IPS-NIHi7 (cell line): ENCODE measurements at regions not wholly inside any gene's neighbourhood (a gene's known extent, or its start where the extent isn't known, plus 50 kb on each side); places are given as distances from the start of the nearest gene placed in this dataset.
"Not testable (repeated sequence)": the region's sequence is repeated elsewhere in the genome, so short reads cannot be mapped to it uniquely, and the experiment has no call there.

Source experiments
- DNase-seq: peaks from one replicate; pipeline ENCODE4 v3.0.0; 2012; ENCODE audit warnings: mixed read lengths; ENCODE audit errors: extremely low spot score

DNA sequence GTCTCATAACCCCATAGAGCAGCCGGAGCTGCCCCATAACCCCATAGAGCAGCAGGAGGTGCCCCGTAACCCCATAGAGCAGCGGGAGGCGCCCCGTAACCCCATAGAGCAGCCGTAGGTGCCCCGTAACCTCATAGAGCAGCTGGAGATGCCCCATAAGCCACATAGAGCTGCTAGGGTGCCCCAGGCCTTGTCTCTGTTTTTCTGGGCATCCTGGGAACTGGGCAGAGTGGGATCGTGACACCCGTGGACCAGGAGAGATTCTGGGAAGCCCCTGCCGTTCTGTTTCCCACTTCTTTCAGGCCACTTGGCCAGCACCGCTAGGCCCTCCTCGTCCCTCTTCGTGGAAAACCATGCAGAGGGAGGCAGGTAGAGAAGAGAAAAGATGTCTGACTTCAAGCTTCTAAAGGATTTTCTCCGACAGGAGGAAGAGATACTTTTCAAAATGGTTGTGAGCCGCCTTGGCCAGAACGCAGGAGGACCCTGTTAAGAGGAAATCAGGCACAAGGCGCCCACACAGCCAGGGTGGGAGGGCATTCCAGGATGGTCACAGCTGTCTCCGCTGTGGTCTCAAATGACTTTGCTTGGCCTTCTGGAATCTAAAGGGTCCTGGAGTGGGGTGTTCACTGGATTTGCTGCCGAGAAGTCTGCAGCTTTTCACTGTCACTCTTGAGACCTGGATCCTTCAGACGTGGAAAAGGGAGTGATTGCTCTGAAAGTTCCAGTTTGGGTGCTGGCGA lies 171.8 kb downstream of the NPIPB11 start:
- not testable (repeated sequence) for DNase-seq

DNA sequence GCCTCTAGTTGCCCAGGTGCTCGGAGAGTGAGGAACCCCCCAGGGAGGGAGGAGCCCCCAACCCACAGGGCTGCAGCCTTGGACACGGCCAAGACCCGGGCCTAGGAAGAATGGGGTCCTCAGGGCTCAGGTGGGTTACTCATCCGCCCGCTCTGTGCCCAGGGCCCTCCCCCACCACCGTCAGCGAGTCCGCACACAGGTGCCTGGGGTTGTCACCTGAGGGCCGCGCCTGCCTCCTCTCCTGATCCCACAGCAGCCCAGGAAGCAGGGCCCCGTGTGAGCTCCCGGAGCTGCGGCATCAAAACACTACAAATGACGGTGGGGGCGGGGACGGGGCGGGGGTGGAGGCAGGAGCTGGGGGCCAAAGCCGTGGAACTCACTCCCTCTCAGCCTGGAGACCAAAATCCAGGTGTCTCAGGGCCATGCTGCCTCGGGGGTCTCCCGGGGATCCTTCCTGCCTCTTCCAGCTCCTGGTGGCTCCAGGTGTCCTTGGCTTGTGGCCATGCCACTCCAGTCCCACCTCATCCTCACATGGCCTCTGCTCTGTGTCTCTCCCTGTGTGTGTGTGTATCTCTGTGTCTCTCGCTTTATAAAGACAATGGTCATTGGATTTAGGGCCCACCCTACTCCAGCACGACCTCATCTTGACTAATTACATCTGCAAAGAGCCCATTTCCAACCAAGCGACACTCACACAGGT lies 172.7 kb downstream of the NPIPB11 start:
- not testable (repeated sequence) for DNase-seq

GRCh38 chr16:29232811-29233704 lies 173.5 kb downstream of the NPIPB11 start:
- no peak for DNase-seq

GRCh38 chr16:29232160-29232705 lies 174.3 kb downstream of the NPIPB11 start:
- DNase-seq: not testable (repeated sequence)

- no peak for DNase-seq
These were observed 175.3 kb downstream of the NPIPB11 start for GRCh38 chr16:29231244-29231643.

- peak; percentile 44 for DNase-seq
These were observed 175.8 kb downstream of the NPIPB11 start for GRCh38 chr16:29230671-29231096.

- DNase-seq: not testable (repeated sequence)
These were observed 176.4 kb downstream of the NPIPB11 start for GRCh38 chr16:29230006-29230668.

- not testable (repeated sequence) for DNase-seq
These were observed 176.9 kb downstream of the NPIPB11 start for GRCh38 chr16:29229616-29230005.

DNA sequence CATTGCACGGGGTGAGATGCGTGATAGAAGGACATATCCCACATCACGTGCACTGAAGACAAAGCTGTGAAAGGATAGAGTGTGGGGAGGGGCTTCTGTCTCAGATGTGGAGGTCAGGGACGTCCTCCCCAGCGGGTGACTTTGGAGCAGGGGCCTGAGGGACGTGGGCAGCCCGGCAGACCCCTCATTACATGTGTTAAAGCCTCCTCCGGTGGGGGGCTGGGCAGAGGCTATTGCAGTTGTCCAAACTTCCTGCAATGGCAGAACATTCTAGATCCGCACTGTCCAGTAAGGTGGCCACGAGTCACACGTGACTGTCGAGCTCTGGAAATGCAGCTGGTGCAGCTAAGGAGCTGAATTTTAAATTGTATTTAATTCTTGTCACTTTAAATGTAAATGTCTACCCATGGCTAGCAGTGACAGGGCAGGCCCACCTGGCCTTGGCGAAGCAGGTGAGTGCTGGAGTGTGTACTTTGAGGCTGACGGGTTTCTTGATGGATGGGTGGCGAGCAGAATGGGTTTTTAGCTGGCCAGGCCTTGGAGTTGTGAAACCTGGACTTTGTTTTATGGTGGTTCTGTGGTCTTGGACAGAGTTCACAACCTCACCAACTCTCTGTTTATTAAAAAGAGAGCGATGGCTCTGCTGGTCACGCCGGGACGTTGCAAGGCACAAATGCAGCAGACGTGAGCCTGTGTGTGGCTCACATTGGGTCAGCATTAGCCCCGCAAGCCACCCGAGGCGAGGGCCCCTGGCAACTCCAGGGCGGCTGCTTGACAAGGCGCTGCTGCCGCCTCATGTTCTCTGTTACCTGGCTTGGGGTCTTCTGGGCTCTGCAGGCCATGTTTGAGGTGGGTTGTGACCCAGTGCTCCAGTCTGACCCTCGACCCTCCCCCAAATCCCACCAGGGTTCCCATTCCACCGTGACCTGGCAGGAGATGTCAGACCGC lies 177.6 kb downstream of the NPIPB11 start:
- not testable (repeated sequence) for DNase-seq

DNA sequence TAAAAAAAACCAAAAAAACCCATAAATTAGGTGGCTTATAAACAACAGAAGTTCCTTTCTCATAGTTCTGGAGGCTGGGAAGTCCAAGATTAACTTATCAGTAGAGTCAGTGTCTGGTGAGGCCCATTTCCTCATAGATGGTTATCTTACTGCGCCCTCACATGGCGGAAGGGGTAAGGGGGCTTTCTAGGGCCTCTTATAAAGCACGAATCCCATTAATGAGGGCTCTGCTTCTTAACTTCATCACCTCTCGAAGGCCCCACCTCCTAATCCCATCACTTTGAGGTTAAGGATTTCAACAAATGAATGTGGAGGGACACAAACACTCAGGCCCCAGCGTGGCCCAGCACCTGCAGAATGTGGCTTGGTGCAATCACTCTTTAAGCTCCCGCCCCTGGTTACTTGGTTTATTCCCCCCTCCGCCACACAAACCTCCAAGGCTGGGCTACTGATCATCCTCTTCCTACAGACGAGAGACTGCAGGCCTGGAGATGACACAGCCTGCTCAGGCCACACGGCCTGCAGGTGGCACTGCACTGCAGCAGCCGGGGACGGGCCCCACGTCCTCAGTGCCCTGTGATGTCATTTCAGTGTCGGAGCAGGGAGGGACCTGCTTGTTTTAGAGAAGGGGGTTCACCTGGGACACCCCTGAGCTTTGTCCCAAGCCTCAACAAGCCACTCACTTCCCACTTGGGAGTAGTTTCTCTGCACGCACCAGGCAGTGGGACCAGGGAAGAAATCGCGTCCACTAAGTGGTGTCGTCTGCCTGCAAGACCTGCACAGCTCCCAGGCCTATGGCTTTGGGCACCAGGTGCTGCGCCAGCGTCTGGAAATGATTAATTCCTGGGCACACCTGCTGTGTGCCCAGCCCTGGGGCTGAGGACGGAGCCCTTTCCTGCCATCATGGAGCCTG lies 178.5 kb downstream of the NPIPB11 start:
- not testable (repeated sequence) for DNase-seq

DNA sequence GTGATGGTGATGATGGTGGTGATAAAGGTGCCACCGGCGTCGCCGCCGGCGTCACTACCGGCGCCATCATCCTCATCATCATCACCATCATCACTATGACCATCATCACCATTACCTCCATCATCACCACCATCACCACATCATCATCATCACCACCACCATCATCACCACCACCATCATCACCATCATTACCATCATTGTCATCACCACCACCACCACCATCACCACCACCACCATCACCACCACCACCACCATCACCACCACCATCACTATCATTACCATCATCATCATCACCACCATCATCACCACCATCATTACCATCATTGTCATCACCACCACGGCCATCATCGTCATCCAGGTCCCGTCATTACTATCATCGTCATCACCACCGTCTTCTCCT lies 179.7 kb downstream of the NPIPB11 start:
- no peak for DNase-seq

GRCh38 chr16:29224675-29225074 lies 181.8 kb downstream of the NPIPB11 start:
- DNase-seq: not testable (repeated sequence)

- not testable (repeated sequence) for DNase-seq
These were observed 183.9 kb downstream of the NPIPB11 start for GRCh38 chr16:29222615-29223014.

DNA sequence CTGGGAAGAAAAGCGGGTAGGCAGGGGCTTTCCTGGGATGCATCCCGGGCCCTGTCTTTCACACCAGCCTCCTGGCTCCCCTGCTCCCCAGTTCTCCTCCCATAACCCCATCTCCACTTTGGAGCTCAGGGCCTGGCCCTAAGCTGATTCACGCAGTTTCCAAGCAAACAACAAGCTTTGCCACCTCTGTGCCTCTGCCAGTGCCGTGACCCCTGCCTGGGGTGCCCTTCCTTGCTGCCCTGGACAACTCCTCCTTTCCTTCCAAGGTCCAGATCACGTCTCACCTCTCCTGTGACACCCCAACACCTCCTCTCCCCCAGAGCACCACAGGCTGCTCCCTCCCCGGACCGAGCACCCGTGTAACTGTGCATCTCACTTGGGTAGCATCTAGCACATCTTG lies 184.5 kb downstream of the NPIPB11 start:
- DNase-seq: not testable (repeated sequence)

GRCh38 chr16:29221281-29221955 lies 185.1 kb downstream of the NPIPB11 start:
- DNase-seq: not testable (repeated sequence)

DNA sequence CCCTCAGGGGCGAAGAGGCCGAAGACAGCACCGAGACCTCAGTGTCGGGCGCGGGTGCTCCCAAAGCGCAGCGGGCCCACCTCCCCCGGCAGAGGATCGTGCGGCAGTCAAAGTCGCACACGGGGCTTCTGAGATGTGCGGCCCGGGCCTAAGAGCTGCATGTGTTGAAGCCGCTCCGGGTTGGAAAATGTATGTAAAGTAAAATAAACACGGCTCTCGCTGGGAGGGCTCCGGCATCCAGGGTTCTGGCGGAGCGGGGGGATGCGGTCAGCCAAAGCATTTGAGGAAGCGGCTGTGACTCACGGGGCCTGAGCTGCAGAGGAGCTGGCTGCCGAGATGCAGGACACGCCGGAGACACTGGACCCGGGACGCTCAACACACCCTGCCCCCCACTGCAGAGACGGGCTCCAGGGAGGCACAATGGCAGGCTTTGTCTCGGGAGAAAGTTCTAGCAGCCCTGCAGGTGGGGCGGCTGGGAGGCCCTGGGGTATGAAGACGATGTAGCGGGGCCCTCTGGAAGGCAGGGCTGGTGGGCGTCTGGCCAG lies 185.8 kb downstream of the NPIPB11 start:
- not testable (repeated sequence) for DNase-seq

- DNase-seq: not testable (repeated sequence)
These were observed 186.4 kb downstream of the NPIPB11 start for GRCh38 chr16:29219966-29220646.
